Fibroblast of lung (primary cell): ENCODE measurements at regions not wholly inside any gene's neighbourhood (a gene's known extent, or its start where the extent isn't known, plus 50 kb on each side); places are given as distances from the start of the nearest gene placed in this dataset.

Experiments
- DNase-seq, 2 donors: peaks; one replicate each; pipeline versions ENCODE4 v3.0.0 to v3.0.0-alpha.2; 2010; ENCODE audit warnings: low read depth in 2 of 2
- H2AFZ ChIP-seq: 2 replicates; pipeline ENCODE4 v1.5.1; 2012; ENCODE audit warnings: low read length, control low read depth, inconsistent platforms
- H3K27ac ChIP-seq: 2 replicates; pipeline ENCODE4 v1.5.1; 2011; ENCODE audit warnings: low read length, control low read depth; ENCODE audit not compliant: insufficient read depth
- H3K27me3 ChIP-seq: 2 replicates; pipeline ENCODE4 v1.5.1; 2011; ENCODE audit warnings: mild to moderate bottlenecking, low read length; ENCODE audit not compliant: control insufficient read depth, insufficient read depth
- H3K36me3 ChIP-seq: 2 replicates; pipeline ENCODE4 v1.5.1; 2011; ENCODE audit warnings: low read length; ENCODE audit not compliant: control insufficient read depth, insufficient read depth
- H3K4me1 ChIP-seq: 2 replicates; pipeline ENCODE4 v1.5.1; 2011; ENCODE audit warnings: low read length; ENCODE audit not compliant: control insufficient read depth, insufficient read depth; ENCODE audit errors: extremely low read depth
- H3K4me2 ChIP-seq: 2 replicates; pipeline ENCODE4 v1.5.1; 2011; ENCODE audit warnings: low read length, control low read depth; ENCODE audit not compliant: insufficient read depth; ENCODE audit errors: extremely low read depth
- H3K4me3 ChIP-seq, 4 experiments: fragments of 200-600 bp in 1 of 4; sonication (generic) in 1 of 4; replicated peaks in 1 of 4; 2 replicates each; pipeline ENCODE4 v1.5.1; 2011 to 2016; ENCODE audit warnings: low read length in 4 of 4, low read depth in 3 of 4, mild to moderate bottlenecking in 3 of 4, control low read depth in 2 of 4, inconsistent platforms in 1 of 4, mixed read lengths in 1 of 4; ENCODE audit not compliant: insufficient read depth in 1 of 4; ENCODE audit errors: control extremely low read depth in 1 of 4
- H3K79me2 ChIP-seq: 2 replicates; pipeline ENCODE4 v1.5.1; 2012; ENCODE audit warnings: mild to moderate bottlenecking, low read length, inconsistent platforms; ENCODE audit not compliant: control insufficient read depth, insufficient read depth
- H3K9ac ChIP-seq: 2 replicates; pipeline ENCODE4 v1.5.1; 2011; ENCODE audit warnings: mild to moderate bottlenecking, low read length, control low read depth; ENCODE audit not compliant: insufficient read depth
- H3K9me3 ChIP-seq: 2 replicates; pipeline ENCODE4 v1.5.1; 2012; ENCODE audit warnings: low read depth, low read length; ENCODE audit not compliant: control insufficient read depth, insufficient read depth
- H4K20me1 ChIP-seq: 2 replicates; pipeline ENCODE4 v1.5.1; 2011; ENCODE audit warnings: low read length; ENCODE audit not compliant: control insufficient read depth, insufficient read depth; ENCODE audit errors: extremely low read depth
- EZH2 ChIP-seq: IDR thresholded peaks from 2 replicates; pipeline ENCODE4 v1.5.1; 2012; ENCODE audit warnings: low read length, control low read depth, mild to moderate bottlenecking; ENCODE audit errors: missing control alignments
- TF ChIP-seq, protein P1 (sequence below), 2 donors: IDR thresholded peaks in 1 of 2; conservative IDR thresholded peaks in 1 of 2; 1 replicate in 1 of 2; 2 replicates in 1 of 2; pipeline ENCODE4 v1.5.1; 2011 to 2012; ENCODE audit warnings: low read length in 2 of 2, control low read depth in 1 of 2, inconsistent platforms in 1 of 2, low read depth in 1 of 2, mild to moderate bottlenecking in 1 of 2

DNA sequence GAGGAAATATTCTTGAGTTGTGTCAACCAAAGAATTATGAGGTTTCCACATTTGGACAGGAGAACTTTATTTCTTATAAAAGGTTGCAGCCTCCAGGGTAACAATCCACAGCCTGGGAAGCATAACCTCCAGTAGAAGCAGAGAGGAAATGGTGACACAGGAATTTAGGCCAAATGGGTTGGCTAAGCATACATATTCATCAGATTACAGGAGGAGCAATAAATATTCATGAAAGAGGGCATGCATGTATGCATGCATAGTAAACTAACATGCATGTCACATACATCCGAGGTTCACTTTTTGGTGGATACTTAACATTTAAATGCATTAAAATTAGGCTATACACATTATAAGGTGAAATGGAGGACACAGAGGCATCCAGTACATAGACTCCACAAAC is 55.7 kb upstream of the NT5E start:
- Histone ChIP-seq H3K27ac (no peak overlapping the region), H3K36me3 (no peaks in the 10 kb centered on the region), H3K79me2 (no peaks in the 10 kb centered on the region), H4K20me1 (no peaks in the 10 kb centered on the region), H3K9me3 (no peaks in the 10 kb centered on the region), H2AFZ (no peak overlapping the region), H3K4me1 (peaks cover 2% of the 10 kb centered on the region), H3K9ac (no peak overlapping the region), H3K27me3 (no peaks in the 10 kb centered on the region), H3K4me2 (no peak overlapping the region), H3K4me3 (no peak overlapping the region)
- DNase-seq = no peak
- TF ChIP-seq, protein P1, sequence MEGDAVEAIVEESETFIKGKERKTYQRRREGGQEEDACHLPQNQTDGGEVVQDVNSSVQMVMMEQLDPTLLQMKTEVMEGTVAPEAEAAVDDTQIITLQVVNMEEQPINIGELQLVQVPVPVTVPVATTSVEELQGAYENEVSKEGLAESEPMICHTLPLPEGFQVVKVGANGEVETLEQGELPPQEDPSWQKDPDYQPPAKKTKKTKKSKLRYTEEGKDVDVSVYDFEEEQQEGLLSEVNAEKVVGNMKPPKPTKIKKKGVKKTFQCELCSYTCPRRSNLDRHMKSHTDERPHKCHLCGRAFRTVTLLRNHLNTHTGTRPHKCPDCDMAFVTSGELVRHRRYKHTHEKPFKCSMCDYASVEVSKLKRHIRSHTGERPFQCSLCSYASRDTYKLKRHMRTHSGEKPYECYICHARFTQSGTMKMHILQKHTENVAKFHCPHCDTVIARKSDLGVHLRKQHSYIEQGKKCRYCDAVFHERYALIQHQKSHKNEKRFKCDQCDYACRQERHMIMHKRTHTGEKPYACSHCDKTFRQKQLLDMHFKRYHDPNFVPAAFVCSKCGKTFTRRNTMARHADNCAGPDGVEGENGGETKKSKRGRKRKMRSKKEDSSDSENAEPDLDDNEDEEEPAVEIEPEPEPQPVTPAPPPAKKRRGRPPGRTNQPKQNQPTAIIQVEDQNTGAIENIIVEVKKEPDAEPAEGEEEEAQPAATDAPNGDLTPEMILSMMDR (conservative IDR thresholded peaks at IDR 0.05 in 1 of 2, IDR thresholded peaks at IDR 0.05 in 1 of 2; ENCODE audit: low read depth in 1 of 2, low read length in 2 of 2) = no peak
- TF ChIP-seq EZH2 = no peak

DNA sequence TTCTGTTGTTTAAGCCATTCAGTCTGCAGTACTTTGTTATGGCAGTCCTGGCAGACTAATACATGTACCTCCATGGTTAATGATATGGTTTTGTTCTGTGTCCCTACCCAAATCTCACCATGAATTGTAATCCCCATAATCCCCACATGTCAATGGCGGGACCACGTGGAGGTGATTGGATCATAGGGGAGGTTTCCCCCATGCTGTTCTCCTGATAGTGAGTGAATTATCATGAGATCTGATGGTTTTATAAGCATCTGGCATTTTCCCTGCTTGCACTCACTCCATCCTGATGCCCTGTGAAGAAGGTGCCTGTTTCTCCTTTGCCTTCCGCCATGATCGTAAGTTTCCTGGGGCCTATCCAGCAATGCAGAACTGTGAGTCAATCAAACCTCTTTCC is 57.5 kb upstream of the NT5E start:
- no peak overlapping the region for H3K9ac ChIP-seq
- peaks cover 2% of the 10 kb centered on the region for H3K4me1 ChIP-seq
- no peak overlapping the region for H2AFZ ChIP-seq
- no peak overlapping the region for H3K4me3 ChIP-seq
- H4K20me1 ChIP-seq = no peaks in the 10 kb centered on the region
- no peak for DNase-seq
- no peaks in the 10 kb centered on the region for H3K79me2 ChIP-seq
- TF ChIP-seq, protein P1 (conservative IDR thresholded peaks at IDR 0.05 in 1 of 2, IDR thresholded peaks at IDR 0.05 in 1 of 2; ENCODE audit: low read depth in 1 of 2, low read length in 2 of 2) = no peak
- no peak for TF ChIP-seq EZH2
- no peak overlapping the region for H3K27ac ChIP-seq
- no peak overlapping the region for H3K4me2 ChIP-seq
- no peaks in the 10 kb centered on the region for H3K36me3 ChIP-seq
- H3K27me3 ChIP-seq = no peaks in the 10 kb centered on the region
- no peaks in the 10 kb centered on the region for H3K9me3 ChIP-seq

DNA sequence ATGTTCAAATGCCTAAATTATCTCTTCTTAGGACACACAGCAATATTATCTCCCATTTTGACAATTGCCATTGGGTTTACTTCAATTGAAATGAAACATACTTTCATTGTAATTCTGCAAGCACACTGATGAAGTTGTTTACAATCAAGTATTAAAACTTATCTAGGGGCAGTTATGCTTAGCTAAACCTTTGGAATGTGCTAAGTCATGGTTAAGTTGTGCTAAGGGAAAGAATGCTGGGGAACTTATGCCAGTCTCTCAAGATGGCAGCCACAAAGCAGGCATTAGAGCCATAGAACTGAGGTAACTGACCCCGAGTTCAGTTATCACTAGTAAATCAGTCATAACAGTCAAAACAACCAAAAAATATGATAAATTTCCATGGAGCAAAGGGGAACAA is 59.1 kb upstream of the NT5E start:
- Histone ChIP-seq H3K27me3 (no peaks in the 10 kb centered on the region), H2AFZ (peak overlapping the region; percentile 3), H3K4me1 (peaks cover 2% of the 10 kb centered on the region), H3K9ac (no peak overlapping the region), H3K79me2 (no peaks in the 10 kb centered on the region), H3K4me2 (no peak overlapping the region), H3K27ac (no peak overlapping the region), H3K9me3 (no peaks in the 10 kb centered on the region), H3K4me3 (no peak overlapping the region), H3K36me3 (no peaks in the 10 kb centered on the region), H4K20me1 (no peaks in the 10 kb centered on the region)
- no peak for TF ChIP-seq EZH2
- TF ChIP-seq, protein P1 (conservative IDR thresholded peaks at IDR 0.05 in 1 of 2, IDR thresholded peaks at IDR 0.05 in 1 of 2; ENCODE audit: low read depth in 1 of 2, low read length in 2 of 2) = no peak
- DNase-seq = peak; percentile 54 to 55
